ENCODE measurements at regions not wholly inside any gene's neighbourhood (a gene's known extent, or its start where the extent isn't known, plus 50 kb on each side); places are given as distances from the start of the nearest gene placed in this dataset.

- no peaks in the 10 kb centered on the region for H3K79me2 ChIP-seq (ENCODE audit: insufficient read depth, low read length)
- no peaks in the 10 kb centered on the region for H4K20me1 ChIP-seq (ENCODE audit: insufficient read depth, low read length)
- intact Hi-C loops (cut with micrococcal nuclease; ENCODE audit: unreplicated experiment) = no loop called here
- H3K9ac ChIP-seq (ENCODE audit: insufficient read depth, low read depth, low read length) = no peak overlapping the region
- in situ Hi-C loops (cut with HindIII; ENCODE audit: extremely low pct_ligation_motif_present, low pct_unique_long_range_greater_than_20kb) = no loop called here
- TF ChIP-seq RNF2 (conservative IDR thresholded peaks at IDR 0.05; ENCODE audit: low read depth) (no peak), ZNF577 (CRISPR knock-in tag; IDR thresholded peaks at IDR 0.05; ENCODE audit: borderline replicate concordance, low read depth) (no peak), EED (CRISPR knock-in tag; IDR thresholded peaks at IDR 0.05) (no peak), ZNF747 (CRISPR knock-in tag; IDR thresholded peaks at IDR 0.05; ENCODE audit: borderline replicate concordance) (no peak), ZFP82 (CRISPR knock-in tag; IDR thresholded peaks at IDR 0.05; ENCODE audit: borderline replicate concordance) (no peak), FOXC1 (CRISPR knock-in tag; IDR thresholded peaks at IDR 0.05; ENCODE audit: borderline replicate concordance) (no peak), MTA3 (CRISPR knock-in tag; IDR thresholded peaks at IDR 0.05) (no peak), TEAD2 (CRISPR knock-in tag; IDR thresholded peaks at IDR 0.05) (no peak), MAZ (IDR thresholded peaks at IDR 0.05; ENCODE audit: borderline replicate concordance, low read depth, low read length) (no peak), MAZ (CRISPR knock-in tag; IDR thresholded peaks at IDR 0.05; ENCODE audit: low read depth) (no peak), SMYD3 (CRISPR knock-in tag; IDR thresholded peaks at IDR 0.05) (no peak), ZNF710 (CRISPR knock-in tag; IDR thresholded peaks at IDR 0.05; ENCODE audit: borderline replicate concordance) (no peak), THAP7 (CRISPR knock-in tag; IDR thresholded peaks at IDR 0.05) (no peak), ZNF883 (CRISPR knock-in tag; IDR thresholded peaks at IDR 0.05; ENCODE audit: not compliant biosample characterization) (no peak)
- FAIRE-seq (no peak), ATAC-seq (no peak), DNase-seq (ENCODE audit: low spot score) (no peak)
- ChIA-PET CTCF (ENCODE audit: low intra/inter-chr PET ratio, low total read pairs) (no interaction called here), POLR2A (no interaction called here)
- H3K4me2 ChIP-seq (ENCODE audit: low read depth, low read length) = no peak overlapping the region
- H3K4me3 ChIP-seq (replicated peaks in 1 of 3; ENCODE audit: insufficient read depth in 1 of 3, low read depth in 2 of 3, low read length in 3 of 3) = no peak overlapping the region
- H3K9me3 ChIP-seq (ENCODE audit: low read length) = no peaks in the 10 kb centered on the region
- H3K27me3 ChIP-seq (ENCODE audit: control insufficient read depth in 1 of 2, insufficient read depth in 2 of 2, low read length in 2 of 2) = no peaks in the 10 kb centered on the region
- no peak overlapping the region for H3K27ac ChIP-seq (ENCODE audit: extremely low read length, insufficient read depth, low read length)
- no peak overlapping the region for H2AFZ ChIP-seq (ENCODE audit: low read length)
- BruUV-seq (replicated peaks) = no TSS peak
- H3K36me3 ChIP-seq (replicated peaks in 1 of 2; ENCODE audit: control insufficient read depth in 1 of 2, insufficient read depth in 2 of 2, low read length in 2 of 2) = no peaks in the 10 kb centered on the region
- H3K4me1 ChIP-seq (ENCODE audit: insufficient read depth, low read length) = no peaks in the 10 kb centered on the region
Measured at GRCh38 chr16:51898872-51899271, 648.1 kb downstream of the TOX3 start.
